ENCODE measurements at regions not wholly inside any gene's neighbourhood (a gene's known extent, or its start where the extent isn't known, plus 50 kb on each side); places are given as distances from the start of the nearest gene placed in this dataset.
"Not testable (repeated sequence)": the region's sequence is repeated elsewhere in the genome, so short reads cannot be mapped to it uniquely, and the experiment has no call there.

GRCh38 chr9:105117234-105117633 lies 127.2 kb upstream of the SLC44A1 start:
- no peak overlapping the region for H3K4me3 ChIP-seq (ENCODE audit: low read depth, low read length)
- no peak for DNase-seq
- no peaks in the 10 kb centered on the region for H3K27me3 ChIP-seq (ENCODE audit: insufficient read depth, low read depth, severe bottlenecking)
- H3K9me3 ChIP-seq (ENCODE audit: severe bottlenecking), result no peaks in the 10 kb centered on the region
- H3K36me3 ChIP-seq, result no peaks in the 10 kb centered on the region
- TF ChIP-seq, protein P1, sequence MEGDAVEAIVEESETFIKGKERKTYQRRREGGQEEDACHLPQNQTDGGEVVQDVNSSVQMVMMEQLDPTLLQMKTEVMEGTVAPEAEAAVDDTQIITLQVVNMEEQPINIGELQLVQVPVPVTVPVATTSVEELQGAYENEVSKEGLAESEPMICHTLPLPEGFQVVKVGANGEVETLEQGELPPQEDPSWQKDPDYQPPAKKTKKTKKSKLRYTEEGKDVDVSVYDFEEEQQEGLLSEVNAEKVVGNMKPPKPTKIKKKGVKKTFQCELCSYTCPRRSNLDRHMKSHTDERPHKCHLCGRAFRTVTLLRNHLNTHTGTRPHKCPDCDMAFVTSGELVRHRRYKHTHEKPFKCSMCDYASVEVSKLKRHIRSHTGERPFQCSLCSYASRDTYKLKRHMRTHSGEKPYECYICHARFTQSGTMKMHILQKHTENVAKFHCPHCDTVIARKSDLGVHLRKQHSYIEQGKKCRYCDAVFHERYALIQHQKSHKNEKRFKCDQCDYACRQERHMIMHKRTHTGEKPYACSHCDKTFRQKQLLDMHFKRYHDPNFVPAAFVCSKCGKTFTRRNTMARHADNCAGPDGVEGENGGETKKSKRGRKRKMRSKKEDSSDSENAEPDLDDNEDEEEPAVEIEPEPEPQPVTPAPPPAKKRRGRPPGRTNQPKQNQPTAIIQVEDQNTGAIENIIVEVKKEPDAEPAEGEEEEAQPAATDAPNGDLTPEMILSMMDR (IDR thresholded peaks at IDR 0.05; ENCODE audit: low read depth, low read length), result no peak
- H3K27ac ChIP-seq, result no peak overlapping the region

DNA sequence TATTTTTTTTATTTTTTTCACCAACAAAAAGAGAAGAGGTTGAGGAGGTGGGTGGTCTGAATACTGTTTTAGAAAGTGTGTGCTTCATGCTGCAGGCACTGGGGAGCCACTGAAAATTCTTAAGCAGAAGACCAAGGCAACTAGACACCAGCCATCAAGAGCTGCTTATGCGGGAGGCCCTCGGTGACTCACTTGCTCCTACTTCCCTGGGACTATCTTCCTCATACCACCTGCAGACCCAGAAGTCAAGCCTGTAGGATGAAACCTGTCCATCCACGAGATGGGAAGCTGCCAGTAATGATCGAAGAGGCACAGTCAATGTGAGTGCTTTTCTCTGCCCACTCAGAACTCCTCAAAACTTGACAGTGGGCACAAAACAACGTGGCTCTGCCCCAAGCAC lies 125.8 kb upstream of the SLC44A1 start:
- Histone ChIP-seq H3K36me3 (no peaks in the 10 kb centered on the region), H3K27me3 (ENCODE audit: insufficient read depth, low read depth, severe bottlenecking) (no peaks in the 10 kb centered on the region), H3K9me3 (ENCODE audit: severe bottlenecking) (no peaks in the 10 kb centered on the region), H3K4me3 (ENCODE audit: low read depth, low read length) (no peak overlapping the region), H3K27ac (no peak overlapping the region)
- DNase-seq, result no peak
- TF ChIP-seq, protein P1 (IDR thresholded peaks at IDR 0.05; ENCODE audit: low read depth, low read length), result no peak

GRCh38 chr9:105119156-105119555 lies 125.3 kb upstream of the SLC44A1 start:
- DNase-seq, result no peak
- no peak overlapping the region for H3K27ac ChIP-seq
- TF ChIP-seq, protein P1 (IDR thresholded peaks at IDR 0.05; ENCODE audit: low read depth, low read length), result no peak

DNA sequence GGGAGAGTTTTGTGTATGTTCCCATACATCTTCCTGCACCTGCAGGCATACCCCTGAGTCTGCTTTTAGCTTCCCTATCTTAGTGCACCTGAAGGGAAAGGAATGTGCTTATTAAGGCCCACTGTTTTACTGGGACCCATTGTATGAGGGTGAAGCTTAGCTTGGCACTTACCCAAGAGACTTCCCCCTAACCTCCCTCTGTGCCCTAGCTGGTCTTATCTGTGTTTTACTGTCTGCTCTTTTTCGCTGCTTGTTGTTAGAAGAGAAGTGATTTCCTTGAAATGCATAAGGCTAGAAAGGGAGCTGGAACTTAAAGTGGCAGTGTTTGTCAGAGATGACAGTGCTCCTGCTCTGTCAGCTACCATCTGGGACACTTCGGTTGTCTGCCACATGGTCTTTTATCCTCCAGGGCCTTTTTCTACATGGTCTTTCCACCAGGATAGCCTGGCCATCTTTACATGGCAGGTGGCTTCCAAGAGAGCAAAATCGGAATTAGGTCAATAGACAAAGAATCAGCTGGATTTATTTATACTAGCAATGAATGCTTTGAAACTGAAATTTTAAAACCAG lies 122.5 kb upstream of the SLC44A1 start:
- Histone ChIP-seq H3K4me3 (ENCODE audit: low read depth, low read length) (no peak overlapping the region), H3K36me3 (no peaks in the 10 kb centered on the region), H3K27ac (no peak overlapping the region), H3K9me3 (ENCODE audit: severe bottlenecking) (no peaks in the 10 kb centered on the region), H3K27me3 (ENCODE audit: insufficient read depth, low read depth, severe bottlenecking) (no peaks in the 10 kb centered on the region)
- no peak for DNase-seq
- TF ChIP-seq, protein P1 (IDR thresholded peaks at IDR 0.05; ENCODE audit: low read depth, low read length), result no peak

More at GRCh38 chr9:105119156-105119555, 125.3 kb upstream of the SLC44A1 start:
- Histone ChIP-seq H3K9me3 (ENCODE audit: severe bottlenecking) (no peaks in the 10 kb centered on the region), H3K27me3 (ENCODE audit: insufficient read depth, low read depth, severe bottlenecking) (no peaks in the 10 kb centered on the region), H3K36me3 (no peaks in the 10 kb centered on the region), H3K4me3 (ENCODE audit: low read depth, low read length) (no peak overlapping the region)

DNA sequence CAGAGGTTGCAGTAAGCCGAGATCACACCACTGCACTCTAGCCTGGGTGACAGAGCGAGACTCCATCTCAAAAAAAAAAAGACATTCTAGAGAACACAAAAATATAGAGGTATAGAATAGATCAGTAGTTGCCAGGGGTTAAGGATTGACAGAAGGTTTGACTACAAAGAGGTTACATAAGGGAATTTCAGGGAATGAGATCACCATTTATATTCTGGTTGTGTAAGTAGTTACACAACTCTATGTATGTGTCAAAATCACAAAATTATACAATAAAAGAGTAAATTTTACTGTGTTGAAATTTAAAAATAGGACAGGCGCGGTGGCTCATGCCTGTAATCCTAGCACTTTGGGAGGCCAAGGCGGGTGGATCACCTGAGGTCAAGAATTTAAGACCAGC lies 119.9 kb upstream of the SLC44A1 start:
- not testable (repeated sequence) for H3K27ac ChIP-seq; H3K9me3 ChIP-seq (ENCODE audit: severe bottlenecking); H3K36me3 ChIP-seq; H3K27me3 ChIP-seq (ENCODE audit: insufficient read depth, low read depth, severe bottlenecking); DNase-seq; H3K4me3 ChIP-seq (ENCODE audit: low read depth, low read length)

- Histone ChIP-seq H3K36me3 (no peaks in the 10 kb centered on the region), H3K27ac (no peak overlapping the region), H3K4me3 (ENCODE audit: low read depth, low read length) (no peak overlapping the region), H3K27me3 (ENCODE audit: insufficient read depth, low read depth, severe bottlenecking) (no peaks in the 10 kb centered on the region), H3K9me3 (ENCODE audit: severe bottlenecking) (no peaks in the 10 kb centered on the region)
- DNase-seq, result no peak
- TF ChIP-seq, protein P1 (IDR thresholded peaks at IDR 0.05; ENCODE audit: low read depth, low read length), result no peak
Measured at GRCh38 chr9:105126226-105126625, 118.2 kb upstream of the SLC44A1 start.
